SK-N-SH treated with all-trans-retinoic acid at 6 μM for 48 hours (cell line): ENCODE measurements at regions not wholly inside any gene's neighbourhood (a gene's known extent, or its start where the extent isn't known, plus 50 kb on each side); places are given as distances from the start of the nearest gene placed in this dataset.

Experiments
- ARNTL ChIP-seq: fragments of 450-650 bp; formaldehyde crosslinking; IDR thresholded peaks from 2 replicates; pipeline ENCODE4 v1.5.0; 2020; ENCODE audit warnings: low read depth, mild to moderate bottlenecking, moderate library complexity, borderline replicate concordance
- CREB5 ChIP-seq: fragments of 250-450 bp; sonication (Bioruptor Pico); IDR thresholded peaks from 2 replicates; pipeline ENCODE4 v1.5.1; 2020; ENCODE audit warnings: low read depth, mild to moderate bottlenecking, moderate library complexity
- CSDC2 ChIP-seq: fragments of 250-450 bp; sonication (Bioruptor Pico); IDR thresholded peaks from 2 replicates; pipeline ENCODE4 v1.5.0; 2020; ENCODE audit warnings: mild to moderate bottlenecking, moderate library complexity
- CSRNP3 ChIP-seq: fragments of 250-450 bp; sonication (Bioruptor Pico); IDR thresholded peaks from 2 replicates; pipeline ENCODE4 v1.5.1; 2021; ENCODE audit warnings: mild to moderate bottlenecking, moderate library complexity
- ESRRG ChIP-seq: fragments of 250-450 bp; sonication (Bioruptor Pico); IDR thresholded peaks from 2 replicates; pipeline ENCODE4 v1.6.1; 2021; ENCODE audit warnings: mild to moderate bottlenecking
- PATZ1 ChIP-seq: fragments of 250-450 bp; sonication (Bioruptor Pico); IDR thresholded peaks from 2 replicates; pipeline ENCODE4 v1.8.0; 2020; ENCODE audit warnings: mild to moderate bottlenecking, moderate library complexity, borderline replicate concordance
- PPARA ChIP-seq: fragments of 250-450 bp; sonication (Bioruptor Pico); IDR thresholded peaks from 2 replicates; pipeline ENCODE4 v1.5.0; 2020; ENCODE audit warnings: mild to moderate bottlenecking, borderline replicate concordance
- RARB ChIP-seq: fragments of 250-450 bp; sonication (Bioruptor Pico); IDR thresholded peaks from 2 replicates; pipeline ENCODE4 v1.8.0; 2021; ENCODE audit warnings: mild to moderate bottlenecking, moderate library complexity
- TCF4 ChIP-seq: fragments of 250-450 bp; sonication (Bioruptor Pico); IDR thresholded peaks from 2 replicates; pipeline ENCODE4 v1.8.0; 2021; ENCODE audit warnings: mild to moderate bottlenecking, moderate library complexity, borderline replicate concordance
- TOX ChIP-seq: fragments of 250-450 bp; sonication (Bioruptor Pico); IDR thresholded peaks from 2 replicates; pipeline ENCODE4 v1.8.0; 2021; ENCODE audit warnings: mild to moderate bottlenecking, moderate library complexity, borderline replicate concordance
- ZC3H10 ChIP-seq: fragments of 250-450 bp; sonication (Bioruptor Pico); IDR thresholded peaks from 2 replicates; pipeline ENCODE4 v1.5.1; 2021; ENCODE audit warnings: mild to moderate bottlenecking, moderate library complexity
- ZFP3 ChIP-seq: fragments of 250-450 bp; sonication (Bioruptor Pico); IDR thresholded peaks from 2 replicates; pipeline ENCODE4 v1.5.0; 2020; ENCODE audit warnings: mild to moderate bottlenecking, moderate library complexity
- ZFP30 ChIP-seq: fragments of 450-650 bp; formaldehyde crosslinking; IDR thresholded peaks from 2 replicates; pipeline ENCODE4 v1.5.0; 2022; ENCODE audit warnings: mild to moderate bottlenecking, moderate library complexity
- ZNF70 ChIP-seq: fragments of 450-650 bp; formaldehyde crosslinking; IDR thresholded peaks from 2 replicates; pipeline ENCODE4 v1.5.0; 2020; ENCODE audit warnings: mild to moderate bottlenecking, moderate library complexity

- no peak for TF ChIP-seq PATZ1 (CRISPR knock-in tag)
- no peak for TF ChIP-seq CSRNP3 (CRISPR knock-in tag)
- no peak for TF ChIP-seq TCF4 (CRISPR knock-in tag)
- TF ChIP-seq ZFP3 (CRISPR knock-in tag), result no peak
- no peak for TF ChIP-seq CSDC2 (CRISPR knock-in tag)
- no peak for TF ChIP-seq ZNF70 (CRISPR knock-in tag)
- TF ChIP-seq ARNTL, result no peak
- TF ChIP-seq RARB, result no peak
- no peak for TF ChIP-seq ZFP30 (CRISPR knock-in tag)
- no peak for TF ChIP-seq PPARA
- TF ChIP-seq ESRRG, result no peak
- no peak for TF ChIP-seq CREB5 (CRISPR knock-in tag)
- no peak for TF ChIP-seq ZC3H10 (CRISPR knock-in tag)
- no peak for TF ChIP-seq TOX (CRISPR knock-in tag)
Observed at GRCh38 chr12:105911966-105912365, 226.8 kb downstream of the NUAK1 start.
